ENCODE measurements at regions not wholly inside any gene's neighbourhood (a gene's known extent, or its start where the extent isn't known, plus 50 kb on each side); places are given as distances from the start of the nearest gene placed in this dataset.

DNA sequence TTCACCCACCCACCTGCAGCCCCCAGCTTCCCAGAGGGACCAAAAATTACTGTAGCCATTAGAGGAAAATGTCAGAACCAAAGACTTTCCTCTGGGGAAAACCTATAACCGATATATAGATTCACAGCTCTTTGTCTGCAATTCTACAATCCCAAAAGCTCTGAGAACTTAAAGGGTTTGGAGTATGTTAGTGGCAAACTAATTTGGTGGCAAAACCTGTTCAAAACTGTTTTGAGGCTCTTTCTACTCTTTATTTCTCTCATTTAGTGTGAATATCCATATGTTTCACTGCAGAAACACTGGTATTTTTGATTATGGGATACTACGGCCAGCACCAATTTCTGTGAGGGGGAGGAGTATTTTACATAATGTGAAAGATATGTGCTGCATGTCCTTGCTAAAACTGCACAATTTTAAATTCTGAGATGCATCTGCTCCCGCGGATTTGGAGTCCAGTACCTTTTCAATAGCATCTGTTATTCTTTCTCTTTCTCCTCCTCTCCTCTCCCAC is 87.5 kb upstream of the MTNR1B start:
- DNase-seq, result no peak

DNA sequence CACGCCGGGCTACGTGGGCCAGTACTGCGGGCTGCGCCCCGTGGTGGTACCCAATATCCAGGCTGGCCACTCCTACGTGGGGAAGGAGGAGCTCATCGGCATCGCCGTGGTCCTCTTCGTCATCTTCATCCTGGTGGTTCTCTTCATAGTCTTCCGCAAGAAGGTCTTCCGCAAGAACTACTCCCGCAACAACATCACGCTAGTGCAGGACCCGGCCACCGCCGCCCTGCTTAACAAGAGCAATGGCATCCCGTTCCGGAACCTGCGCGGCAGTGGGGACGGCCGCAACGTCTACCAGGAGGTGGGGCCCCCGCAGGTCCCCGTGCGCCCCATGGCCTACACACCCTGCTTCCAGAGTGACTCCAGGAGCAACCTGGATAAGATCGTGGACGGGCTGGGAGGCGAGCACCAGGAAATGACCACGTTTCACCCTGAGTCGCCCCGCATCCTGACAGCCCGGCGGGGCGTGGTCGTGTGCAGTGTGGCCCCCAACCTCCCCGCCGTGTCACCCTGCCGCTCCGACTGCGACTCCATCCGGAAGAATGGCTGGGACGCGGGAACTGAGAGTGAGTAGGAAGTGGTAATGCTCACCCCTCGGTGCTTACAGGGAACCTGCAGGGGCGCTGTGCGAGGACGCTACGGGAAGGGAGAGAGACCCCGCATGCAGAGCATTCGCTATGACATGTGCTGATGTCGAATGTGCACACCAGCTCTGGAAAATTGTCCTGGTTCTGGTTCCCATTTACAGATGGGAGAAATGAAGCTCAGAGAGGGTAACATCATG is 86.4 kb upstream of the MTNR1B start:
- no peak for DNase-seq

DNA sequence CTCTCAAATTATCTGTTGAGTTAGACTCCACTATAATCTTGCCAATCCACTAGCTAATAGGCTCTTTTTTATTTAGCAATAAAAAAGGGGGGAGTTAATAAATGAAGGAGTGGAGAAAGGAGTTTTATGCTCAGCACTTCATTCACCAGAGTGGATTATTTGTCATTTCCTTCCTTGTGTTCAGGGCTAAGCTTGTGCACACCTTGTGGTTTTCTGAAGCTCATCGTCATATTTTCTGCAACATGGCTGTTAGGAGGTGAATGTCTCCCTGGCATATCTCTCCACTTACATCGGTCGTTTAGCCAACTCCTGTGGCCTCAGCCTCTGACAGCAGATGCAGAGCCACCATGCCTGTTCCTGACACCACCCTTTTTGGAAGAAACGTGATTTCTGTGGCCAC is 83.9 kb upstream of the MTNR1B start:
- DNase-seq, result no peak

DNA sequence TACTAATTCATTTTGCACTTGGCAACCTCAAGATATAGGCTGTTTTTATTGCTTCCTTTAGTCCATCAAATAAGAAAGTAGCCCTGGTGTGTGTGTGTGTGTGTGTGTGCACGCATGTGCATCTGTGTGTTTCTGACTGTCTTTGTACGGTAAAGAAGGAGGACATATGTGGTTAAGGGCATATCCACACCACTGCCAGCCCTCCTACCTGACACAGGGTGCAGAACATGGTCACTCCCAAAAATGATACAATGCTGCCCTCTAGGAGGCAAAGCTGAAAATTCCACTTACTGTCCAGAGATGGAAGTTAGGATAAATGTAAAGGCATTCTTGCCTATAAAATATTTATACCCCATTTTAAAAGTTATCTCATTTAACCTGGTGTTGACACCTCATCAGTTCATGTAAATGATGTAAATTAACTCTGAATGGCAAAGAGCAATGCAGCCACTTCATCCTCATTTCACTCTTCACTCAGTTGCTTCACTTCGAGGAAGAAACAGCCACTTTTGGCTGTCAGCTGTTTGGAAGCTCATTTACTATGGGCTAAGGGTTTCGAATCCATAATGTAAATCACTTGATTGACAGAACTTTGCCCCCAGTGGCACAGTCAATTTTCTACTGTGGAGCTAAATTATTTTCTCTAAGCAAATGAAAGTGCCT is 83.1 kb upstream of the MTNR1B start:
- DNase-seq, result peak; percentile 63 to 84

DNA sequence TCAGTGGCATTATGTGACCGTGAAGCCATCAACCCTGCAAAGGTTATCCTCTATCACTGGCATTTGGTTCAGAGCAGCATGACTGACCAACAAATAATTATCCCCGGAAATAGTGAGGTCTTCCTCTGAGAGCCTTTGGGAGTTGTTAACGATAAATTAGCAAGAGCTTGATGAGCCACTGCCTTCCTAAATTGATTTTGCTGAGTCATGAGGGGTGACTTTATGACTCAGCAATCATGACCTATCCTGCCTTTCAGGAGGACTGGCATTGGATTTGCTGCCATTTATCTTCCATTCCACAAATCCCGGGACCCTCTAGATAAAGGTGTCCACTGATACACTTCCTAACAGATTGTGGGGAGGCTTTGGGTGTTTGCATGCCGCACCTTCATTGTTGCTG is 80.8 kb upstream of the MTNR1B start:
- DNase-seq, result no peak

DNA sequence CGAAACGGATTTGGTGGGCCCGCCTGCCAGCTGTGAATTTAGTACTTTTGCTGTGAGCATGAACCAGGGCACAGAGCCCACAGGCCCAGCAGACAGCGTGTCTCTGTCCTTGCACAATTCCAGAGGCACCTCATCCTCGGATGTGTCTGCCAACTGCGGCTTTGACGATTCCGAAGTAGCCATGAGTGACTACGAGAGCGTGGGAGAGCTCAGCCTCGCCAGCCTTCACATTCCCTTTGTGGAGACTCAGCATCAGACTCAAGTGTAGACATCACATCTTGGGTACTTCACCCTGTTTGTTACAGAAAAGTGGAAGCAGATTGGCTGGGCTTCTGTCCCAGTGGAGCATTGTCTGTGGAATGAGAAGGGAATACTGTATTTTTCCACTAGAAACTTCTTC is 78.6 kb upstream of the MTNR1B start:
- DNase-seq, result no peak

DNA sequence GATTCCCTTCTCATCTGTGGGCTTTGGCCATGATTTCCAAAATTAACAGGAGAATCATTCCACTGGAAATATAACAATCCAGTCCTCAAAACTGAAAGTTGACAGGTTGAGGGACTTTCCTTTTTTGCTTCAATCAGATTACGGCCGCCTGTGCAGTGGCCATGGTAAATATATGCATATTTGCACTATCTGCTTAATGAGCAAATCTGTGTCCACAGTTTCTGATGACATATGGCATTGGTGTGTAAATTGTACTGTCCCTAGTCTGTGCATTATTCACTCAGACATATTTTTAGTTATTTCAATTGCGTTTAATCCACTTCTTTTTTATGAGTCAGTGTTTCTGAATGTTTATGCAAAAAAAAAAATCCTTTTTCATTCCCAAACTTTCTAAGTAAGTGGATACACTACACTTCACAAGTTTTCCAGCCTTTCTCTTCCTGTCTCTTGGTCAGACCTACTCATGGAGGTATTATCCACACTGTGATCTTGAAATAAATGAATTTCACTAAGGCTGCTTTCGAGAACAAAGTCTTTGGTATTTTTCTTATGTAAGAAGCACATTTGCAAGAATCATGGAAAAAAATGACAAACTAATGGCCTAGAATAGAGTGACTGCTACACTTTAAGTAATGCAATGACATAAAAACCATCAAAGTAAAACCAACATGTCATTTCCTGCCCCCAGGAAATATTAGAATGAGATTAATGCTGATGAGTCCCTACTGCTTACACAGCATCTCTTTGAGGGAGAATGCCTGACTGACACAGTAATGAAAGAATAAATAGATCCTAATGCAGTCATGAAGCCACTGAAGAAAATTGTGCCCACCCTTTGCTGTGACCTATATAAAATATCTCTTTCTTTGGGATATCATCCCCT is 76.4 kb upstream of the MTNR1B start:
- DNase-seq, result no peak

DNA sequence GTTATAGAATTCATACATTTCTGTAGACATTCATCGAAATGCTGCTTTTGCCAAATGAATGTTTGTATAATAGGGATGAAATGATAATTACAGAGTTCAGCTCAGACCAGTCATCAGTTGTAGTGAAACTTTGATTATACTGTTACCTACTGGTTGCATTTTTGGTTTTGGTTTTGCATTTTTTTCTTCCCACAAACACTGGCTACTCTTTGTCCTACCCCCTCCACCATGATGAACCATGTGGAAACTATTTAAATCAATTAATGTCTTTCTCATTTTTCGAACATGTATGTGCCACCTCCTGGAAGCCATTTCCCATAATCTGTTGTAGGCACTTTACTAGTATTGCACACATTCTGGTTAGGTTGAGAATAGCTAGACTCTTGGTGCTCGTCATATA is 75.3 kb upstream of the MTNR1B start:
- DNase-seq, result no peak

DNA sequence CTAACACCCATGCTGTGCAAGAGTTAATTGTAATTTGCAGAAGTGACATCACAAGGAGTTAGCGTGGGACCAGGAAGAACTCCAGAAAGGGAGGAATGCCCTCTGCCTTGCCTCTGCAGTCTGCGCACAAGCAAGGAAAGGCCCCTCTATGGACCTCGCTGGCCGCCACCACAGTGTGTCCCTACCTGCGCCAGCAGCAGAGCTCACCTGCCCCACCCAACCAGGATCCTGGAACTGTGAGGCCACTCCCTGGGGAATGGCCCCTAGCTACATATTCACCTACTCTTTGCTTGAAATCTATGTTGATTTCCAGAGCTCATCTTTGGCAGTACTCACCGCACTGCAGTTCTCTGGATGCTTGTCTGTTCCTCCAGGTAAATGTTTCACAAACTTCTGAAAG is 72.0 kb upstream of the MTNR1B start:
- no peak for DNase-seq

DNA sequence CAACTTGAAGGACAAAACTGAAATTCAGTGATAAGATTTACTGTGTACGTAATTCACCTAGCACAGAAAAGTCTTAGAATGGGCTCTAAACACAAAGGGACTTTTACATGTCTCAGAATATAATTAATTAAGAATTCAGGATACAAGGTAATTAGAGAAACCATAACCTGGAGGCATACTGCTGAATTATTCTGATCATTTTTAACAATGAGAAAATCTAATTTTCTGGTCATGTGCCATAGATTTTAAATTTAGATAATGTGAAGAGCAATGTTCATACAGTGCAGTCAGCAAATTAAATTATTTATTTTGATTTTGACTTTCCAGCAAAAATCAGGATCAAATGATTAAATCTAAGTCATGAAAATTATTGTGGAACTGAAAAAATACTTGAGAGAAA is 67.0 kb upstream of the MTNR1B start:
- no peak for DNase-seq

DNA sequence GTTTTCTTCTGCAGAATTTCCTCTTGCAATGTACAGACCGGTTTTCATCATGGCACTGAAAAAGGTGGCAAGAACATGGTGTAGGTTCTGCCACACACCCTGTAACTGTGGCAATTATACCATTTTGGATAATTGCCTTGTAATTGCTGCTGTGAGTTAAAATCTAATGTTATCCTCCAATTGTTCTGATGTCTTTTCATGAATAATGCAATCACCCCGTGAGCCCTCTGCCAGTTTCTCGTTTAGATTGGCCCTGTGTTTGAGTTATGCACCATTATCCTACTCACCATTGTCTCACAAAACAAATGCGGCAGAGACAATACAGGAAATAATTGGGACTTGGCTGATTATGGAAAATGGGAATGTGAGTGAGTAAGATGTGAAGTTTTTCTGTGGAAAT is 61.8 kb upstream of the MTNR1B start:
- no peak for DNase-seq

DNA sequence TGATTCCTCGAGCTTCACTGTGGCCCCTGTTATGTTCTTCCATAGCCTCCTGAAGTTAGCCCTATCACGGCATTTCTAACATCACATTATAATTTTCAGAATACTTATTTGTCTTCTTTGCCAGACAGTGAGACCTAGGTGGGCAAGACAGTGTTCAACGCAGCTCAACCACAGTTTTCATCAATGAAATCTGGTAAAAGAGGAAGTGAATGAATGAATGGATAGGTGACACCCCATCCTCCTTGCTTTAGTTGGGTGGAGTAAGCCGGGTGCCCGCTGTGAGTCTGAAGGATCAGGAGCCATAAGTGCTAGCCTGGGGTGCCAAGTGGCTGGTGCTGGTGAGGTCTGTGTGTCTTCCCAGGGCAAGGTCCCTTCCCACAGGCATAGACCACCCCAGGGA is 60.2 kb upstream of the MTNR1B start:
- DNase-seq, result no peak

DNA sequence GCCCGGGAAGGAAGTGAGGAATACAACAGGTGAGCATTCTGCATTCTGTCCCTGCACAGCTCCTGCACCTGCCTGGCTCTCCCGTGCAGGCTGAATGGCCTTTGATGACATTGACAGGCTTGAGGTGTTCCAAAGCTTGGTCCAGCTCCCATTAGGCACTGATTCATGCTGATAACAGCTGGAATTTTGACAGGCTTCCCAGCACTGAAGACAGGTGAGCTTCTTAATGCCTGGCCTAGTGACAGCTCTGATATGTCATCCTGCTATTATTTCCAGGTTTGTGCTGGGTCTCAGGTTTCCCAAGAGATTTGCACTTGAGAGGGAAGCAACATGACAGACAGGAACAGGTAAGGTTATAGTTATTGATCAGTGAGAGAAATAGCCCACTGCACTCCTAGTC is 58.0 kb upstream of the MTNR1B start:
- DNase-seq, result no peak

DNA sequence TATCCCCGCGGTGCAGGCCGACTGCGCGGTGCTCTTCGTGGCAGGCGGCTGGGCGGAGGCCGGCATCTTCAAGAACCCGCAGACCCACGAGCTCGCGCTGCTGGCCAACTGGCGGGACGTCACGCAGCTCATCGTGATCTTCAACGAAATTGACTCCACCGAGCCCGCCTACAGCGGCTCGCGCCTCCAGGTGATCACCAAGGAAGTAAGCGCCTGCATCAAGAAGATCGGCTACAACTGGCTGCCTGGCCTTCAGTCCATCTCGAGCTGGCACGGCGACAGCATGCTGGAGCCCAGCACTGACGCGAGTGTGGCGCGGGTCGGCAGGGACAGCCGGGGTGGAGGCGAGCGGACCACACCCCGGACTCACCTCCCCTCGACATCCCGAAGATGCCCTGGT is 53.9 kb upstream of the MTNR1B start:
- DNase-seq, result no peak

DNA sequence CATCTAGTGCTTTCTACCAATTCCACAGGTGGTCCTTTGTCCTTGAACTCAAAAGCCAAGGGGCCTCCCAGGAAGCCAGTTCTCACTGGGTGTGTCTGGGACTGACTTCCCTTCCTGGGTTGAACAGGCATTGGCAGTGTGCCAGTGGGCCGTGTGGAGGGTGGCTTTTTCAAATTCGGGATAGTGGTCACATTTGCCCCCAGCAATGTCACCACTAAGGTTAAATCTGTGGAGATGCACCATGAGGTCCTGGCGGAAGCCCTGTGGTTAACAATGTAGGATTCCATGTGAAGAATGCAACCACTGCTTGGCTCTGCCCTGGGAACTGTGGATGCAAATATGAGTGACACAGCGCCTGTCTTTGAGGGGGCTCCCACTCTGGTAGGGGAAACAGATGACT is 53.2 kb upstream of the MTNR1B start:
- DNase-seq, result no peak

DNA sequence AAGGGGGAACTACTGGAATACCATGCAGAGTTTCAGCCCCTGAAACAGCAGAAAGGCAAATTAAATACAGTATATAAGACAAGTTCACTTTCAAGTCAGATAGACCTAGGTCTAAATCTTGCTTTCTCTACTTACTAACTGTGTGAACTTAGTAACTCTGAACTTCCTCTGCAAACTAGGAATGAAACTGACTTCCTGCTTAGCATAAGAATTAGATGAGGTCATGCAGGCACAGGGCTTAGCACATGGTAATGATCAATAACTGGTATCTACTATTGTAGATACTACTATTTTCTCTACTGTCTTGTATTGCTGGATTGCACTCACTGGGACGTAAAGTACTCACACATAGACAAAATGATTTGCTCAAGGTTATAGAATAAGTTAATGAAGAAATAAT is 51.5 kb upstream of the MTNR1B start:
- no peak for DNase-seq

DNA sequence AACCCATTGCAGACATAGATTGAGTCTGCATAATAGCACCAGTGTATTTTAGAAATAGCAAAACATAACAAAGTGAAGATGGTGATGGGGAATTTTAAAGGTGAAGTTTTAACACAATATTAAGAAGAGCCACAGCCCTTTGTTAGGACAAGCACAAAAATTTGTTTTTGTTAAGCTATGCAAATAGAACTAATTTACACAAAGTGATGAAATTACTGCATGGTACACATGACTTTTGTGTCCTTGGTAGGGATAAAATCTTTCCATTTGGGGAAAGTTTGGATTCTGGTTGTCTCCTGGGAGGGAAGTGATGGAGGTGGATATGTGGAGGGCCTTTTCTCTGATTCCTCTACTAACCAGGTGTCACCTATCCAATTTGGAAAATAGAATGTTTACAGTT is 50.4 kb upstream of the MTNR1B start:
- no peak for DNase-seq
